Stimulated activated CD8-positive, alpha-beta memory T cell treated with anti-CD3 and anti-CD28 coated beads, Interleukin-12 subunit alpha, Interleukin-12 subunit beta, amount 100 ng/mL, for 1 hour (primary cell): ENCODE measurements at regions not wholly inside any gene's neighbourhood (a gene's known extent, or its start where the extent isn't known, plus 50 kb on each side); places are given as distances from the start of the nearest gene placed in this dataset.

Experiments used
- DNase-seq: peaks from one replicate; pipeline ENCODE4 v3.0.0-alpha.2; 2020; ENCODE audit warnings: low read depth

DNA sequence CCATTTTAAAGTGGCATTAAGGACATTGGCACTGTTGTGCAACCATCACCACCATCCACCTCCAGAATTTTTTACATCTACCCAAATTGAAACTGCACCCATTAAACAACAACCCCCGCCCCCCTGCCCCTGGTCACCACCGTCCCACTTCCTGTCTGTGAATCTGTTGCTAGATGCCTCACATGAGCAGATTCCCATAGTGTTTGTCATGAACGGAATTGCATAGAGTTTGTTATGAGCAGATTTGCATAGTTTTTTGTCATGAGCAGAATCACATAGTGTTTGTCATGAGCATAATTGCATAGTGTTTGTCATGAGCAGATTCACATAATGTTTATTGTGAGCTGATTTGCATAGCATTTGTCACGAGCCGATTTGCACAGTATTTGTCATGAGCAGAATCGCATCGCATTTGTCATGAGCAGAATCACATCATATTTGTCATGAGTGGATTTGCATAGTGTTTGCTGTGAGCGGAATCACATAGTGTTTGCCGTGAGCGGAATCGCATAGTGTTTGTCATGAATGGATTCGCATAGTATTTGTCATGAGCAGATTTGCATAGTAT lies 54.0 kb upstream of the GTF3A start:
- DNase-seq, result no peak

GRCh38 chr13:27371932-27372331 lies 52.5 kb upstream of the GTF3A start:
- DNase-seq, result no peak

DNA sequence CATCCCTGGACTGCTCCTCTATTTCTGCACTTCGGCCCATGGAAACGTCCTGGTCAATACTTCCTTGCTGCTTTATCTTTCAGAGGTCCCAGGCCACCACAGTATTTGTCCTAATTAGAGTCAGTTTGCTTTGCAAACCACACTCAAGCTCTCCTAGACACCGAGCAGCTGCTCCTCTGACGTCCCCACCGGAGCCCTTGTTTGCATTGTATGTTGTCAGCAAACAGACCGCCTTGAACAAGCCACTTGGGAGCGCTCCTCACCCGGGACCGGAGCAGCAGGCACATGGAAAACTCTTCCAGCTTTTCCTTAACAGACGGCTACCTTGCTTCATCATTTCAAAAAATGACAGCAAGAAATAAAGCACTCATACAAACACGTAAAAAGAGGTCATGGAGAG lies 51.5 kb upstream of the GTF3A start:
- no peak for DNase-seq

- DNase-seq, result no peak
These were observed 50.2 kb upstream of the GTF3A start for GRCh38 chr13:27374126-27374613.
